ENCODE measurements at regions not wholly inside any gene's neighbourhood (a gene's known extent, or its start where the extent isn't known, plus 50 kb on each side); places are given as distances from the start of the nearest gene placed in this dataset.

GRCh38 chr7:17248527-17248926 lies 49.9 kb upstream of the AHR start:
- intact Hi-C loops (cut with micrococcal nuclease; ENCODE audit: unreplicated experiment), result no loop called here
- POLR2A ChIA-PET, result no interaction called here
- Histone ChIP-seq H3K4me3 (ENCODE audit: low read depth, low read length) (no peak overlapping the region), H3K4me1 (peaks cover 18% of the 10 kb centered on the region), H3K36me3 (ENCODE audit: control insufficient read depth, insufficient read depth, low read length) (no peaks in the 10 kb centered on the region), H3K27me3 (replicated peaks; ENCODE audit: control insufficient read depth, insufficient read depth, low read length) (no peaks in the 10 kb centered on the region), H3K9me3 (peaks cover 10% of the 10 kb centered on the region; the same call in 1 of the 2 replicates)
- Mint-ChIP-seq H3K36me3 (ENCODE audit: insufficient read depth, unreplicated experiment) (no peaks in the 10 kb centered on the region), H3K9me3 (ENCODE audit: unreplicated experiment) (peaks cover 9% of the 10 kb centered on the region), H3K27me3 (ENCODE audit: insufficient read depth, unreplicated experiment) (no peaks in the 10 kb centered on the region), H3K27ac (ENCODE audit: unreplicated experiment) (no peak overlapping the region), H3K4me3 (ENCODE audit: unreplicated experiment) (no peak overlapping the region), H3K4me1 (ENCODE audit: low read depth, unreplicated experiment) (peaks cover 8% of the 10 kb centered on the region)
- BruUV-seq (replicated peaks), result no TSS peak
- CTCF ChIA-PET, result no interaction called here
- no peak for TF ChIP-seq CTCF (IDR thresholded peaks at IDR 0.05; ENCODE audit: insufficient read depth in 1 of 2, low read depth in 1 of 2, low read length in 1 of 2, severe bottlenecking in 1 of 2, unreplicated experiment in 1 of 2)
- no peak for DNase-seq
